ENCODE measurements at regions not wholly inside any gene's neighbourhood (a gene's known extent, or its start where the extent isn't known, plus 50 kb on each side); places are given as distances from the start of the nearest gene placed in this dataset.

GRCh38 chr6:134533991-134534390 lies 216.1 kb upstream of the SGK1 start:
- no peaks in the 10 kb centered on the region for H3K79me2 ChIP-seq (ENCODE audit: control insufficient read depth, insufficient read depth, low read length)
- ChIA-PET CTCF (ENCODE audit: low intra/inter-chr PET ratio) (no interaction called here), POLR2A (no interaction called here)
- WGBS (ENCODE audit: insufficient coverage, low coverage, missing lambda C conversion rate): 43% methylated on average over 3 of the region's 3 CpGs
- no peak for DNase-seq (ENCODE audit: extremely low read depth in 1 of 4, low spot score in 3 of 4)
- no peak overlapping the region for H3K4me2 ChIP-seq (ENCODE audit: insufficient read depth, low read length)
- H2AFZ ChIP-seq (ENCODE audit: low read depth, low read length): no peak overlapping the region
- no peaks in the 10 kb centered on the region for H3K27me3 ChIP-seq (ENCODE audit: control insufficient read depth in 2 of 2, insufficient read depth in 2 of 2, low read length in 2 of 2)
- no peak overlapping the region for H3K9ac ChIP-seq (ENCODE audit: insufficient read depth in 1 of 2, low read depth in 2 of 2, low read length in 2 of 2)
- in situ Hi-C loops (cut with MboI) (no loop called here), intact Hi-C loops (cut with micrococcal nuclease) (no loop called here)
- no peaks in the 10 kb centered on the region for H4K20me1 ChIP-seq (replicated peaks; ENCODE audit: control insufficient read depth, insufficient read depth, low read length)
- FAIRE-seq: no peak
- H3K9me1 ChIP-seq (ENCODE audit: control insufficient read depth, insufficient read depth, low read length): no peaks in the 10 kb centered on the region
- H3K4me3 ChIP-seq: no peak overlapping the region
- no peak for ATAC-seq
- peaks cover 0 to 5% of the 10 kb centered on the region in 2 experiments; a peak in 2 of 5 replicates for H3K4me1 ChIP-seq (replicated peaks in 1 of 2; ENCODE audit: control insufficient read depth in 2 of 2, insufficient read depth in 2 of 2, low read length in 2 of 2)
- H3K9me3 ChIP-seq (replicated peaks; ENCODE audit: control insufficient read depth, insufficient read depth, low read depth, low read length): no peaks in the 10 kb centered on the region
- no peak overlapping the region for H3K27ac ChIP-seq (ENCODE audit: extremely low read depth, low read depth, low read length)
- no TSS peak for BruUV-seq (replicated peaks)
- no peaks in the 10 kb centered on the region for H3K36me3 ChIP-seq (ENCODE audit: control insufficient read depth, insufficient read depth, low read length)
- TF ChIP-seq RBM34 (IDR thresholded peaks at IDR 0.05; ENCODE audit: borderline replicate concordance, insufficient read depth, low read length) (no peak), ARID3B (CRISPR knock-in tag; IDR thresholded peaks at IDR 0.05; ENCODE audit: borderline replicate concordance) (no peak), ZFP36 (IDR thresholded peaks at IDR 0.05; ENCODE audit: low read depth, low read length, partially characterized antibody) (no peak), ZEB2 (IDR thresholded peaks at IDR 0.05) (no peak), ZNF277 (CRISPR knock-in tag; IDR thresholded peaks at IDR 0.05; ENCODE audit: borderline replicate concordance) (no peak), HES1 (IDR thresholded peaks at IDR 0.05; ENCODE audit: low read depth) (no peak), ZNF780A (CRISPR knock-in tag; IDR thresholded peaks at IDR 0.05) (no peak), ZC3H8 (IDR thresholded peaks at IDR 0.05) (no peak), ZNF280B (CRISPR knock-in tag; IDR thresholded peaks at IDR 0.05) (no peak), SIN3B (IDR thresholded peaks at IDR 0.05; ENCODE audit: low read depth) (no peak), KLF16 (IDR thresholded peaks at IDR 0.05) (no peak), E4F1 (CRISPR knock-in tag; IDR thresholded peaks at IDR 0.05; ENCODE audit: borderline replicate concordance) (no peak), ZNF3 (CRISPR knock-in tag; IDR thresholded peaks at IDR 0.05) (no peak), SMAD2 (IDR thresholded peaks at IDR 0.05; ENCODE audit: low read depth, low read length) (no peak), PHB2 (IDR thresholded peaks at IDR 0.05; ENCODE audit: low read depth) (no peak), POLR2G (IDR thresholded peaks at IDR 0.05; ENCODE audit: low read depth, low read length) (no peak), E2F5 (CRISPR knock-in tag; IDR thresholded peaks at IDR 0.05) (no peak)
